ENCODE measurements at regions not wholly inside any gene's neighbourhood (a gene's known extent, or its start where the extent isn't known, plus 50 kb on each side); places are given as distances from the start of the nearest gene placed in this dataset.

DNA sequence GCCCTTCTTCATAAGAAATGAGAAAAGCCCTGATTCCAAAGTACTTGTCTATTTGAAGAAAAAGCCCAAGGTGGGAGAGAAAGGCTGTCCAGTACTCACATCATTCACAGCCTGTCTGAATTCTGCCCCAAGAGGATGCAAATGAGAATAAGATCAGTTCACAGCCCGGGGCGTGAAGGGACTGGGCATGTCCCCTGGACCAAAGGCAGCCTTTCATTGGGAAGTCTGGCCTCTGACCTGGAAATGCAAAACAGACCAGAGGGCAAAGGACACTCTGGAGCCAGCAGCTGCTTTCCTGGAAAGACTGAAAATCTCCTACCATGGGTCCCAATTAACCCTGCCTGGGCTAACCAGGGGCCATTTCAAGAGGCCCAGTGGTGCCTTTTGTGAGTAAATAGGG, 191.2 kb upstream of the PELI2 start:
- DNase-seq (ENCODE audit: low read depth in 4 of 4, low spot score in 2 of 4): no peak

DNA sequence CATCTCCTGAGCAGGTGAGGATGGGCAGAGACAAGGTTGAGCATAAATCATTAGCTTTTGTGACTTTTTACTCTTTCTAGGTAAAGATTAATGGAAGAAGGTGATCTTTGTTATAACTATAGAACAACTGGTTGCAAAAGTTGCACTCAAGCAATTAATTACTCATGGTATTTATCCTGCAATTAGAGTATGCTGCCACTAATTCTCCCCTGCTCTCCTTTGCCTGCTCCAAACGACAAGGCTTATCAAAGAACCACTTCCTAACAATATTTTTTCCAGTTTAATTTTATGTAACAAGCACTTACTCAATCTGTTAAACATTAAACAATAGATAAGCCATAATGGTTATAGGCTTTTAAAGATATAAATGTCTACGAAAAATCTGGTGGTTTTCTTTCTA, 189.9 kb upstream of the PELI2 start:
- DNase-seq (ENCODE audit: low read depth in 4 of 4, low spot score in 2 of 4): no peak

DNA sequence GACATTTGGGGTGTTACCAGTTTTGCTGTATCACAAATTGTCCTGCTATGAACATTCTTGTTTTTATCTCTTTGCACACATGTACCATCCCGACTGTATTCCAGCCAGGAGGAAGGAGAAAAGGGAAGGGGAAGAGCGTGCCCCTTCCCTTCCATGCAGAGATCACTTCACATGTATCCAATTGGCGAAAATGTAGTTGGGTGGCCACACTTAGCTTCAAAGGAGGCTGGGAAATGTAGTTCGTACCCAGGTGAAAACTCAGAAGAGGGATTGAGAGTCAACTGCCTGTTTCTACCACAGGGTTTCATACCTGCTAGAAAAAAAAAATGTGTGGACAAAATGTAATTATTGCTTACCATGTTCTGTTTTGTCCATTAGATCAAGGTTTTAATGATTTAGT, 189.1 kb upstream of the PELI2 start:
- DNase-seq (ENCODE audit: low read depth in 4 of 4, low spot score in 2 of 4): no peak

DNA sequence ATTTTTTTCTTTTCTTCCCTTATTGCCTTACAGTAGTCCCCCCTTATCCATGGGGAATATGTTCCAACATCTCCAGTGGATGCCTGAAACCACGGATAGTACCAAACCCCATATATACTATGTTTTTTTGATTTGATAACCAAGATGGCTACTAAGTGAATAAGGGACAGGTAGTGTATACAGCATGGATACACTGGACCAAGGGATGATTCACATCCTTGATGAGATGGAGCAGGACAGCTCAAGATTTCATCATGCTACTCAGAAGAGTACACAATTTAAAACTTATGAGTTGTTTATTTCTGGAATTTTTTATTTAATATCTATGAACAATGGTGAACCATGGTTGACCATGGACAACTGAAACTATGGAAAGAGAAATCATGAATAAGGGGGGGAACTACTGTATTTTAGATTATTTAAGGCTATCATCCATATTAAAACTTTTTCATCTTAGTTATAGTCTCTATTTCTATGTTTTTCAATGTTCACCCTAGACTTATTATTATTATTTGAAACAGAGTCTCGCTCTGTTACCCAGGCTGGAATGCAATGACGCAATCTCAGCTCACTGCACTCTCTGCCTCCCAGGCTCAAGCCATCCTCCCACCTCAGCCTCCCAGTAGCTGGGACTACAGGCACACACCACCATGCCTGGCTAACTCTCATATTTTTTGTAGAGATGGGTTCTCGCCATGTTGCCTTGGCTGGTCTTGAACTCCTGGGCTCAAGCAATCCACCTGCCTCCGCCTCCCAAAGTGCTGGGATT, 188.0 kb upstream of the PELI2 start:
- no peak for DNase-seq (ENCODE audit: low read depth in 4 of 4, low spot score in 2 of 4)

DNA sequence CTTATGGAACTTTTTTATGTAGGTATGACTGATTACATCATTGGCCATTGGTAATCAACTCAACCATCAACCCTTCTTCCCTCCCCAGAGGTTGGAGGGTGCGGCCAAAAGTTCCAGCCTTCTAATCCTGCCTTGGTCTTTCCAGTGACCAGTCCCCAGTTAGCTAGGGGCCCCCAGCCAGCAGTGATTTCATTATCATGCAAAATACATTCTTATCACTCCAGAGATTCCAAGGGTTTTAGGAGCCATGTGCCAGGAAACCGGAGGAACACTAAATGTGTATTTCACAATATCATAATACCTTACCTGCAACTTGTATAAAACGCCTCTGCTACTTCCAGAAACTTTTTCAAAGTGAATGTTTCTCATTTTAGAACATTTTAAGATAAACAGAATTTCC, 181.5 kb upstream of the PELI2 start:
- DNase-seq (ENCODE audit: low read depth in 4 of 4, low spot score in 2 of 4): no peak

DNA sequence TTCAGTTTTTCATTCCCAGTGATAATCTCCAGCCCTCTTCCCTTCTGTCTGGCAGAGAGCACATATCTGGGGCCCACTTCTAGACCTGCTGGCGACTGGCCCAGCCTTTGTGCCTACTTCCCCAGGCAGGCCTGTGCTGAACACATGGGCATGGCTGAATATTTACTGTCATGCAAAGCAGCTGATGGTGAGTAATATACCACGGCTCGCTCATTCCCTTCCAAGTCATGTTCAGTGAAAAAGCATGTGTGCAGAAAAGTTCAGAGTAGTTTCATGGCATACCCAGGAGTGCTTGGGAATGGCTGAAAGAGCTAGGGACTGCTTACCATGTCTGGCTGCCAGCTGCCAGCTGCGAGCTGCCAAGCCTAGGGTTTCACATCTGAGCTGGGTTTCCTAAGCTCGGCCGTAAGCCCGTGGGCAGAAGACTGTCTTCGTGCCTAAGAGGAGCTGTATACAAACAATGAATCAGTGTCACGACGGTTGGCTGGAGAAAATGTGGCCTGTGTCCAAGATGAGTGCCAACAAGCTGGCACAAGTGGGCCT, 179.9 kb upstream of the PELI2 start:
- DNase-seq (ENCODE audit: low read depth in 4 of 4, low spot score in 2 of 4): no peak

DNA sequence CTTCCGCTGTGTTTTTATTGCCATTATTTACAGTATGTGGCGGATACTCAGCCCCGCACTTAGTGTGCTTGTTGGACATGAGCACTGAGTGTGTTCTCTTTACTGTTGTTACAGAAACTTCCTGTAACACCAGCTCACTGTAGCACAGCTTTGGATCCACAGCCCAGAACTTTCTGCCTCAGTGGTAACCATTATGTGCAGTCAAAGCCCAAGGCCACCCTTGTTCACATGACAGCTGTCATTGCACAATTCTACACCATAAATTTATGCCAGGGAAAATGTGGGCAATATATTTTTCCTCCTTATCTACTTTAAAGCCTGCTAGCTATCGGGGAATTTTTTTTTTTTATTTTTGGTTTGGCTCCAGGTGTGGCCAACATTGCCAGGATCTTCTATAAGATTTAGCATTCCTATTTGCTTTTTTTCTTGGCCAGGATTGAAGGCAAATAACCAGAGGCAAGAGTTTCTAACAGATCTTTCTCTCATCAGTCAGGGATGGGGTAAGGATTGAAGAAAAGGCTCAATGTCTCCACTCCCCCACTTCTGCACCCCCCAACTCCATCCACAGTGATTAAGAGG, 176.0 kb upstream of the PELI2 start:
- no peak for DNase-seq (ENCODE audit: low read depth in 4 of 4, low spot score in 2 of 4)

DNA sequence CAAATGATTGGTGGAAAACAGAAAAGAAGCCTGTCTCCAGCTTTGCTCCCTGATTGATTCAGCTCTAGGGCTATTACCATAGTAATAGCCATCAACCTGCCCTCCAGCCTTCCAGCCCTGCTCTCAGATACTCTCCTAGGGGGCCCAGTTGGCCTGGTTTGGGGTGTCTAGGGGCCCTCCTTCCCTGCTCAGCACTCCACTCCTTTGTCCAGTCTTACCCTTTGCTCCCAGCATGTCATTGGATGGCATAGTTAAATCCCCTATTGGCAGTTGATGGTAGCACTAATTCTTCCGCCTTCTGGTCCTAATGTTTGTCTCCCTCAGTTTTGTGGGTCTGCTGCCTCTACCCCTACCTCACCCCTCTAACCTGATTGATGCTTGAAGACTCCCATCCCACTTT, 175.4 kb upstream of the PELI2 start:
- no peak for DNase-seq (ENCODE audit: low read depth in 4 of 4, low spot score in 2 of 4)

DNA sequence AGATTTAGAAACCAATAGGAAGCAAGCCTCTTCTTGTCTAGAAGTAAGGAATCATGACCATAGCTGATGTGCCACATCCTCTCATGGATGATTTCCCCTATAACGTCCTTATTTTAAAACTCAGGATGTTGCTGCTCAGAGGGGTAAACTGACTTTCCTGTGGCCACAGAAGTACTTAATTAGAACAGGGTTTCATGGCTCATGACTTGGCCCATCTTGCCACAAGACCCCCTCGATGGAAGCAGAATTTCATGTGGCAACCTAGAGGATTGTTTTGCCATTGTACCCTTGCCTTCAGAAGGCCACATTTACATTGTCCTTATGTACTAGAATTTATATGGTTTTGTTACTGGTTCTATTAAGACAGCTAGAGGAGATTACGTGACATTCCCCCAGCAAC, 173.5 kb upstream of the PELI2 start:
- DNase-seq (ENCODE audit: low read depth in 4 of 4, low spot score in 2 of 4): no peak

DNA sequence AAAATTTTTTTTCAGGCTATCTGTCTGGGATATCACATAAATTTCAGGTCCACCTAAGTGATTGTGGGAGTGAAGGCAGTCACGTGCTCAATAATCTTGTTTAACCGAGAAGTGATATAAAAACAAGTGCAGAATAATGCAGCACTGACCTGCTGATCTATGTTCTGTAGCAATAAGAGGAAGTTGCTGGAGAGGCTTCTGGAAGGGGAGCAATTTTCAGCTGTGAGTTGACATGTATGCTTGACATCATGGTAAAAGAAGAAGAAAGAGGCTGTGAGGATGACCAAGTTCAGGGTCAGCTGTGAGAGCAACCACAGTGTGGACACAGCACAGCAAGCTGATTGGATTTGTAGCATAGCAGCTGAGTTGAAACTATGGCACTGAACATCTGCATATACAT, 172.0 kb upstream of the PELI2 start:
- no peak for DNase-seq (ENCODE audit: low read depth in 4 of 4, low spot score in 2 of 4)

DNA sequence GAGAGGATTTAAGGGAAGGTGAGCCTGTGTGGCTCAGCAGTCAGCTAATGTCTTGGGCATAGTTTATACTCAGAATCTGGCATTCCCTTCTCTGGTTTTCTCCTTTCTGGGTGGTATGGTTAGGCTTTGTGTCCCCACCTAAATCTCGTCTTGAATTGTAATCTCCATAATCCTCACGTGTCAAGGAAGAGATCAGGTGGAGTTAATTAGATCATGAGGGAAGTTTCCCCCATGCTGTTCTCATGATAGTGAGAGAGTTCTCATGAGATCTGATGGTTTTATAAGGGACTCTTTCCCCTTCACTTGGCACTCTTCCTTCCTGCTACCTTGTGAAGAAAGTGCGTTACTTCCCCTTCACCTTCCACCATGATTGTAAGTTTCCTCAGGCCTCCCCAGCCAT, 169.8 kb upstream of the PELI2 start:
- no peak for DNase-seq (ENCODE audit: low read depth in 4 of 4, low spot score in 2 of 4)

DNA sequence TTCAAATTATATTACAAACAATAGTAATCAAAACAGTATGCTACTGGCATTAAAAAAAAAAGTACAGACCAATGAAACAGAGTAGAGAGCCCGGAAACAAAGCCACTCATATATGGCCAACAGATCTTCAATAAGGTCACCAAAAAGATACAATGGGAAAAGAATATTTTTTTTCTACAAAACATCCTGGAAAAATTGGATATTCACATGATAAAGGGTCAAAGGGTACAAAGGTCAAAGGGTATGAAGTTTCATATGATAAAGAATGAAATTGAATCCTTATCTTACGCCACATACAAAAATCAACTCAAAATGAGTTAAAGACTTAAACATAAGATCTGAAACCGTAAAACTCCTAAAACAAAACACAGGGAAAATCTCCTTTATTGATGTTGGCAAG, 168.5 kb upstream of the PELI2 start:
- no peak for DNase-seq (ENCODE audit: low read depth in 4 of 4, low spot score in 2 of 4)

DNA sequence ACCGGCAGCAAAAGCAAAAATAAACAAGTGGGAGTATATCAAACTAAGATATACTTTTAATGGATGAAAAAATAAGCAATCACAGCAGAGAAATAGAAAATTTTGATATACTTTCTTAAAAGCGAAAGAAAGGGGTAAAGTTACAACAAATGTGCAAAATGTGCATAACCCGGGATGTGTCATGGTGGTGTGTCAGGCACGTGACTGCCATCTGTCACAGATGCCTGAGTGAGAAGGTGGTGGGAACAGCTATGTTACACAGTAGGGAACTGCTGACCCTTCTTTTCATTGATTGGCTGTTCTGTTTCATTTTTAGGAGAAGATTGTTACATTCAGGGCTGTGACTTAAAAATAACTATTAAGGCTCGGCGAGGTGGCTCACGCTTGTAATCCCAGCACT, 168.1 kb upstream of the PELI2 start:
- DNase-seq (ENCODE audit: low read depth in 4 of 4, low spot score in 2 of 4): no peak

DNA sequence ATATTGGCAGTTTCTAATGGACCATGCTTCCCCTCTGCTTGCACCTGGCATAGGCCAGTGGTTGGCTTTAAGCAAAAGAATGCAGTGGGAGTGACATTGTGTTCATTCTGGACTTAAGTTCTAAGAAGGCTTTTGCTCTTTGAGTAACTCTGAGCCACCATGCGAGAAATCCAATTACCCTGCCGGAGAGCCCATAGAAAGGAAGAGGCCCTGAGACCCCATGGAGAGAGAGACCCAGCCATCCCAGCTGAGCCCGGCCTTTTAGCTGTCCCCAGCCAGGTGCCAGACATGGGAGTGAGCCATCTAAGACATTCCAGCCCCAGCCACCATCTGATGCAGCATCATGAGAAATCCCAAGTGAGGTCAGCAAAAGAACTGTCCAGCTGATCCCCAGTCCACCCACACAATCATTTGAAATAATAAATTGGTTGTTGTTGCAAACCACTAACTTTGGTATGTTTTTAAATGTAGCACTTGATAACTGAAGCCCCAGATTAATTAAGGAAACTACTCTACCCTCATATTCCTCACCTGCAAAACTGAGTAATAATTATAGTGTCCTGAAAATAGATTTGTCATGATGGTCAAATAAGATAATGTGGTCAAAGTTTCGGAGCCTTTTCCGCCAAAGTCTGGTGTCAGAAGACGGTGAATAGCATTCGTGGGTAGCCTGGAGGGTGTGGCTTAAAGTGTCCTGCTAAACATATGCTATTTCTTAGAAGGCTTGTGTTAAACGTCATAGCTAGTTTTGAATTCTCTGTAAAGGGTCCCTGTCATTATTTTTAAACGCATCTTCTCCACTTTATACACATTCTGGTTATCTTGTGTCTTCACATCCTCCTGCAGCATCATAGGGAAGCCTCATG, 166.6 kb upstream of the PELI2 start:
- no peak for DNase-seq (ENCODE audit: low read depth in 4 of 4, low spot score in 2 of 4)

DNA sequence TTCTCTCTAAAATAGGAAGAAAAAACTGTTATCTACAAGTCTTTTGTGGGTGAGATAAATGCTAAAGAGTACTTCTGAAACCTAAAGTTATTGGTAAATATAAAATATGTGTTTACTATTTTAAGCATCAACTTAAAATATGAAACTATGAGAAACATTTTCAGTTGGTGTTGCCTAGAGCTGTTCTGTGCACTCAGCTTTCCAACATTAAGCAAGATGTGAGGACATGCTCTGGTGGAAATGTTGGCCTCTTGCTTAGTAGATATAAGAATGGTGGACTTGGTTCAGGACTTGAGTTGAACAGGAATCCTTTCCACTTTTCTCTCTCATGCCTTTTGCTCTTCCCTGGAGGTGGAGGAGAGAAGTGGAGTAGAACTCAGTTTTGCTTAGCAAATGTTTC, 164.1 kb upstream of the PELI2 start:
- no peak for DNase-seq (ENCODE audit: low read depth in 4 of 4, low spot score in 2 of 4)

DNA sequence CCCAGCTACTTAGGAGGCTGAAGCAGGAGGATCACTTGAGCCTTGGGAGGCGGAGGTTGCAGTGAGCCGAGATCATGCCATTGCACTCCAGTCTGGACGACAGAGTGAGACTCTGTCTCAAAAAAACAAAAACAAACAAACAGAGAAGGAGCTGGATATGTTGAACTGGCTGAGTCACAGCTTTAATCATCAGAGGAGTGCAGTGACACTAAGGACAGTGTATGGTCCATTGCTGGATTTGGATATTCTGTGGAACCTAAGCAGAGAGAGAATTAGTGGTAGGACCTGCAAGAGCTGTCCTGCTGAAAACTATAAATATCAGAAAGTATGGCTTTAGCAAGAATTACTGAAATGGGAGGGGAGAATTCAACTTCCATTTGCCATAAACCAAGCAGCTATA, 163.0 kb upstream of the PELI2 start:
- no peak for DNase-seq (ENCODE audit: low read depth in 4 of 4, low spot score in 2 of 4)

DNA sequence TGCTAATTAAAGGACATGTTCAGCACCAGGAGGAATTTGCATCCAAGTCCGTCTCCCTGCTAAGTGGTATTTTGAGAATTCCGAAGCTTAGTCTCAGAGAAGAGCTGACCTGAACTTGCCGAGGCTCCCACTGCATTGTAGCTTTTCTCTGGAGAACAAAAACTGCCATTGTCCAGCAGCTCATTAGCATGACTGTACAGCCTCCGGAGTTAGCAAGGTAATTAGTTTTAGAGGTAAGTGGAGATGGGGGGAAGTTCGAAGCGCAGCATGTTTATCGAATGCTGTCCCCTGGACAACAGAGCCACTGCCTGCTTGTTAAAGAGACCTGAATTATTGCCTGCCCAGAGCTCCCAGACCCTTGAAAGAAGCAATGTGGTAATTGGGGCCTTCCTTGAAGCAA, 160.3 kb upstream of the PELI2 start:
- no peak for DNase-seq (ENCODE audit: low read depth in 4 of 4, low spot score in 2 of 4)

DNA sequence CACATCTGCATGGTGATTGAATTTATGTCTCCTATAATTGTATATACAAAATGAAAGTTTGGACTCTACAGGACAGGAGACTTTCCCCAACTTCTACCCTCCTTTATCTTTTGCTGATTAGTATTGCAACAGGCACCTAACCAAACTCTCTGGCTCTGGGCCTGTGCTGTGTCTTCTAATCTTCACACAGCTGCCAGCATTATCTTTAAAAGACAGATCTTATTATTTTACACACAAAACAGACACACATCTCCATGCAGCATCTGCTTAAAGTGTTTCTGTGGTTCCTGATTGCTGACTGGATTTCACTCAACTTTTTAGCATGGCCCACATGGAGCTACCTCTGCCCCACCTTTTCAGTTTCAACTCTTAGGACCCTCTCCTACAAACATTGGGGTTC, 154.9 kb upstream of the PELI2 start:
- DNase-seq (ENCODE audit: low read depth in 4 of 4, low spot score in 2 of 4): no peak

DNA sequence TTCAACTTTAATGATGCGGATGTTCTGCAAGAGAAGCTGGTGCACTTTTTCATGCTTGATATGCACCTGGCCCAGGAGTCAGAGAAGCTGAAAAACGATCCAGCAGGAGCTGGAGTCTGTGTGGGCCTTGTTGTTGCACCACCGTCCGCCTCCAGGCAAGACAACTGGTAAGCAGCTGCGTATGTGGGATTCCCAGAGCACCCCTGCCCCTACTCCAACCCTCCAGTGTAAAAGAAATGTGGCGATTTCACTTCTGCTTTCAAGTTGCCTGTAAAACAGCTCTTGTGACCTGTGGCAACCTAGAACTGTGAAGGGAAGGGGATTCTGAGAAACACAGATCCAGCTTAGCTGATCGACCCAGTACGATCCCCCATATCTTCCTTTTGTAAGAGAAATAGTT, 154.1 kb upstream of the PELI2 start:
- DNase-seq (ENCODE audit: low read depth in 4 of 4, low spot score in 2 of 4): no peak

DNA sequence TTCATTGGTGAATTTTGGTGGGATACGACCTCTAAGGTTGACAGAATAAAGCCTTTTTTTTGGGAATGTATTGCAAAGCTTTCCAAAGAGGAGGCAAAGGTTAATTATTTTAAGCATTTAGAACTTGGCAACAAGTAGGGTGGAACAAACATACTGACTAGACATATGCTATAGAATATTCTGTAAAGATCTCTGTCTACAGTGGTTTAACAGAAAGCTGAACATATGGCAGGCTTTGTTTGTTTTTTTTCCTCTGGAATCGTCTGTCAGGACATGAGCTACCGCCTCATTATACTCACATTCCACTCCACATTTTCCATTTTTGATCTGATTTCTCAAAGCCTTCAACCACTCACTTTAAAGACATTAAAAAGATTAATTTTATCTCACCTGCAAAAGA, 153.4 kb upstream of the PELI2 start:
- DNase-seq (ENCODE audit: low read depth in 4 of 4, low spot score in 2 of 4): no peak

DNA sequence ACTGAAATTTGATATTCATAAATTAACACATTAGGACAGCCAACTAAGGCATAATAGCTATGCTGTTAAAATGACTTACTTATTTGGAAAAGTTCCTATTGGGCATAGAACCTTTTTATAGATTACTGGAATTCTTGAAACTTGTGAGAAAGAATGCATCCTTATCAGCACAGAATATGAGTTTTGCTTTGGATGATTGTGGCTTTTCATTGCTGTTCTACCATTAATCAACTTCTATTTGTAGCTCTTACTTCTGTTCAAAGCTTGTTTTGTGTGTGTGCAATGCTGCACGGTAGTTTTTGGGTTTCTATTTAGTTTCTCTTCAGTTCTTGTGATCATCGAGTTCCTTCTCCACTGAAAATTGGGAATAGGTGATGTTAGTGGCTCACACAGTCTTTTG, 152.4 kb upstream of the PELI2 start:
- DNase-seq (ENCODE audit: low read depth in 4 of 4, low spot score in 2 of 4): no peak

DNA sequence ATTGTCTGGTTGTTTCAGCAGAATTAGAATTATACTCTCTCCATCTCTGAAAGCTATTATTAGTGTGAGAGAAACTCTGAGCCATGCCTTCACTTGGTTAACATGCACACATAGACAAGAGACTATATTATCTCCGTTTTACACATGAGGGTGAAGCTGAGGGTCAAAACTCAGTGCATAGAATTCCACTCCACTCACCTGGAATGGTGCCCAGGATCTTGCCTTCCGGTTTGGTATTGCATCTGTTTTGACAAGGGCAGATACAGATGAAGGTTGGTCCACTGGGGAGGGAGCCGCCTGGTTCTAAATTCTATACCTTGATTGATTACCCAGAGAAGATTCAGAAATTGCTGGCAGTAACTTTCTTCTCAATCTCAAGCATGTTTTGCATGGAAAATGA, 149.5 kb upstream of the PELI2 start:
- no peak for DNase-seq (ENCODE audit: low read depth in 4 of 4, low spot score in 2 of 4)

All from left renal cortex interstitium (tissue), 4 donors.